NCI-H748 (cell line): ENCODE measurements at regions not wholly inside any gene's neighbourhood (a gene's known extent, or its start where the extent isn't known, plus 50 kb on each side); places are given as distances from the start of the nearest gene placed in this dataset.
A peak's percentile ranks its signal among the peaks of the same experiment; 100 is the strongest.

ENCODE experiments used
- DNase-seq: peaks from one replicate; lab custom pipeline; 2025; ENCODE audit not compliant: unreplicated experiment; lab: John Stamatoyannopoulos, UW

DNA sequence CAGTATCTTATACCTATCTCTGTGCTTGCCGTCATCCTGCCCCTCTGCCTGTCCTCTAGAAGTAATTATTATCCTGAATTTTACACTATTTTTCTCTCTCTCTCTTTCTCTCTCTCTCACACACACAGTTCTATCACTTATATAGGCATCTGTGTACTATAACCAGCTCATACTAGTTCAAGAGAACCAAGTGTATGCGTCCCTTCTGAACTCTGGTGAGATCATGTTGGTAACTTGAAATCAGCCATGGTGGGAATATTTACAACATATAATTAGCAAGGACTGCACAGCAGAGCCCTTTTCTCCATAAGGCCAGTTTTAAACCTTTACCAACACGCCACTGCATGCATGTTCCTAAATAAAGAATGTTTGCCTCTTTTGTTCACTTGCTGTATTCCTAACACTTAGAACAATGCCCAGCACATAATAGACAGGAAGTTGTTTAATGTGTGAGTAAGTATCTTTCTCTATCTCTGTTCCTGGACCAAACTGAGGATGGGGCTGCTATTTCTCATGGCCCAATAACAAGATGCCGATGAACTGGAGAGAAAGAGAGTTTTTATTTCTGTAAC is 51.1 kb upstream of the IL21 start:
- DNase-seq, result peak; percentile 53

DNA sequence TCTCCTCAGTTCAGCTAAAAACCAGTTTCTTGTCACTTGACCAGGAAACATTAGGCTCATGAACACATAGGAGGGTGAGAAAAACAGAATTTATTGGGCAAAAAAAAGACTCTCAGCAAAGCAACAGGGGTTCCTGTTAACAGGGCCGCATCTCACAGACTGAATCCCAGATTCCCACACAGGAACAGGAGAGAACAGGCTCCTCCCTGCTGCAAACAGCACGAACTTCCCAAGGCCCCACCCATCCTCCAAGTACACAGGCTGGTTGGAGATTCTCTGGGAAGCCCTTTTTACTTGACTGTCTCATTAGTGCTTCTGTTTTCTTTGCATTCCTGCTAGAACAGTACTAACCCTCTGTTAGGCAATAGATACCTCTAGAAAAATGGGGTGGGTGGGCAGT is 52.4 kb upstream of the IL21 start:
- no peak for DNase-seq

GRCh38 chr4:122674371-122674770 is 53.5 kb upstream of the IL21 start:
- DNase-seq, result no peak

DNA sequence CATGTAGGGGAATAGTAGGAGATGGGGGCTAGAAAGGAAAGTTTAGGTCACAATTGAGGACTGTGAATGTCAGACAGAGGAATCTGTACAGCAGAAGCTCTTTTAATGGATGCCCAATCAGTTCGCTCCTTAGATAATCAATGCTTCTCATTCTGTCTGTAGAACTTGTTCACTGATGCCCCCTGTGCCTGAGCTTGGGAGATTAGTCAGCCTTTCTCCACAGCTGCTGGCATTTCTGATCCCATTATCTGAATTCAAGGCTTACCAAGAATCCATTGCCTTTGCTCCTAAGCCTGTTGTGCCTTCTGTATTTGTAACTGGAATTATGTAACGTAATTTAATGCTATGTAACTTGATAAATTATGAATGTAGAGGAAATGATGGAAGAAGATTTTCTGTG is 53.2 kb upstream of the BBS12 start:
- no peak for DNase-seq

DNA sequence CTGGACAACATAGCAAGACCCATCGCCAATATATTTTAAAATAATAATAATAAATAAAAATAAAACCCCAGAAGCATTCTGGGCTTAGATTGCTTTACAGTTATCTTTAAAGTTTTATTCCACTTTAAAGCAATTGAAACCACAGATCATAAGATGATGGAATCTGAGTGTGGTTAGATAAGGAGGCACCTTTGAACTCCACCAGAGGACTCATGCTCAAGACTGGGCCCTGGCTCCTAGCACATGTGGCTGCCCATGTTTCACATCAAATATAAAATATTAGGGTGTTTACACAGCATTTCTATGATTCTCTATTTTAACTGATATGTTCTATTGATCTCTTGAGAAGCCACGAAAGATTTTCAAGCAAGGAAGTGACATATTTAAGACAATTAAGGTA is 52.6 kb upstream of the BBS12 start:
- DNase-seq, result no peak

DNA sequence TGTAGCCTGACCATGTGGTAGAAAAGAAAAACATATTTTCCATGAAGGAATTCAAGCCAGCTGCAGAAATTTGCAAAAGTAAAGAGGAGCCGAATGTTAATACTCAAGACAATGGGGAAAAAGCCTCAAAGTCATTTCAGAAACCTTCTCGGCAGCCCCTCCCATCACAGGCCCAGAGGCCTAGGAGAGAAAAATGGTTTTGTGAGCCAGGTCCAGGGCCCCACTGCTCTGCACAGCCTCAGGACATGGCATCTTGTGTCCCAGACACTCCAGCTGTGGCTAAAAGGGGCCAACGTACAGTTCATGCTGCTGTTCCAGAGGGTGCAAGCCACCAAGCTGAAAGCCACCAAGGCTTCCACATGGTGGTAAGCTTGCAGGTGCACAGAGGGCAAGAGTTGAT is 50.9 kb upstream of the BBS12 start:
- DNase-seq, result no peak
